Loucy (cell line): ENCODE measurements at regions not wholly inside any gene's neighbourhood (a gene's known extent, or its start where the extent isn't known, plus 50 kb on each side); places are given as distances from the start of the nearest gene placed in this dataset.

Source experiments
- H2AFZ ChIP-seq: fragments of 200-600 bp; sonication (generic); 2 replicates; pipeline ENCODE4 v1.6.0; 2016; ENCODE audit warnings: antibody characterized with exemption, mild to moderate bottlenecking, low read length, moderate library complexity
- H3F3A ChIP-seq: fragments of 200-600 bp; 2 replicates; pipeline ENCODE4 v1.6.0; 2016; ENCODE audit warnings: antibody characterized with exemption, low read depth, mild to moderate bottlenecking
- H3K27me3 ChIP-seq: fragments of 200-600 bp; sonication (generic); 2 replicates; pipeline ENCODE4 v1.6.1; 2014; ENCODE audit warnings: low read length, mild to moderate bottlenecking; ENCODE audit not compliant: insufficient read depth, poor library complexity, severe bottlenecking
- H3K36me3 ChIP-seq: fragments of 200-600 bp; sonication (generic); 2 replicates; pipeline ENCODE4 v1.6.1; 2016; ENCODE audit warnings: low read length; ENCODE audit not compliant: insufficient read depth
- H3K4me1 ChIP-seq: fragments of 200-600 bp; sonication (generic); 2 replicates; pipeline ENCODE4 v1.5.1; 2014; ENCODE audit warnings: low read length, mild to moderate bottlenecking; ENCODE audit not compliant: insufficient read depth, poor library complexity, severe bottlenecking
- H3K4me2 ChIP-seq: fragments of 200-600 bp; sonication (generic); 2 replicates; pipeline ENCODE4 v1.6.0; 2014; ENCODE audit warnings: antibody characterized with exemption, low read length, low read depth, mild to moderate bottlenecking; ENCODE audit not compliant: poor library complexity, severe bottlenecking
- H3K4me3 ChIP-seq: fragments of 200-600 bp; sonication (generic); 2 replicates; pipeline ENCODE4 v1.5.1; 2014; ENCODE audit warnings: low read length, mild to moderate bottlenecking, mixed read lengths; ENCODE audit not compliant: poor library complexity, severe bottlenecking
- H3K79me2 ChIP-seq: fragments of 200-600 bp; sonication (generic); 2 replicates; pipeline ENCODE4 v1.6.1; 2014; ENCODE audit warnings: low read length; ENCODE audit not compliant: insufficient read depth
- H3K9ac ChIP-seq: fragments of 200-600 bp; sonication (generic); 2 replicates; pipeline ENCODE4 v1.6.0; 2014; ENCODE audit warnings: mild to moderate bottlenecking, low read depth, low read length, moderate library complexity; ENCODE audit not compliant: poor library complexity, severe bottlenecking
- H3K9me2 ChIP-seq: fragments of 200-600 bp; sonication (generic); replicated peaks from 2 replicates; pipeline ENCODE4 v1.6.1; 2016; ENCODE audit warnings: low read depth, low read length, mixed read lengths
- H3K9me3 ChIP-seq: fragments of 200-600 bp; sonication (generic); 2 replicates; pipeline ENCODE4 v1.6.1; 2014; ENCODE audit warnings: mild to moderate bottlenecking, antibody characterized with exemption, low read length, low read depth; ENCODE audit not compliant: insufficient read depth
- H4K20me1 ChIP-seq: fragments of 200-600 bp; sonication (generic); 2 replicates; pipeline ENCODE4 v1.6.0; 2014; ENCODE audit warnings: antibody characterized with exemption, low read length, mild to moderate bottlenecking; ENCODE audit not compliant: insufficient read depth, poor library complexity, severe bottlenecking
- CTCF ChIP-seq: fragments of 200-600 bp; sonication (generic); conservative IDR thresholded peaks from 2 replicates; pipeline ENCODE4 v1.5.1; 2014; ENCODE audit warnings: mild to moderate bottlenecking, antibody characterized with exemption, low read length
- EZH2phosphoT487 ChIP-seq: fragments of 200-600 bp; IDR thresholded peaks from 2 replicates; pipeline ENCODE4 v1.6.1; 2018; ENCODE audit warnings: antibody characterized with exemption, mild to moderate bottlenecking, moderate library complexity, borderline replicate concordance

GRCh38 chr16:66128371-66128770, 238.1 kb upstream of the CDH5 start:
- H3K9me3 ChIP-seq = no peaks in the 10 kb centered on the region
- H4K20me1 ChIP-seq = no peaks in the 10 kb centered on the region
- no peaks in the 10 kb centered on the region for H3K79me2 ChIP-seq
- H3K9ac ChIP-seq = no peak overlapping the region
- H3K36me3 ChIP-seq = no peaks in the 10 kb centered on the region
- no peaks in the 10 kb centered on the region for H3F3A ChIP-seq
- TF ChIP-seq CTCF (no peak), EZH2phosphoT487 (no peak)
- H3K4me1 ChIP-seq = no peaks in the 10 kb centered on the region
- no peaks in the 10 kb centered on the region for H3K9me2 ChIP-seq
- H2AFZ ChIP-seq = no peak overlapping the region
- H3K4me3 ChIP-seq = no peak overlapping the region
- no peaks in the 10 kb centered on the region for H3K27me3 ChIP-seq
- no peak overlapping the region for H3K4me2 ChIP-seq

GRCh38 chr16:66127459-66128370, 238.8 kb upstream of the CDH5 start:
- H3K9ac ChIP-seq = no peak overlapping the region
- no peaks in the 10 kb centered on the region for H3F3A ChIP-seq
- H3K9me2 ChIP-seq = no peaks in the 10 kb centered on the region
- no peaks in the 10 kb centered on the region for H3K36me3 ChIP-seq
- H2AFZ ChIP-seq = no peak overlapping the region
- H3K4me2 ChIP-seq = no peak overlapping the region
- TF ChIP-seq CTCF (no peak; the same call in 1 of the 2 replicates), EZH2phosphoT487 (no peak)
- no peaks in the 10 kb centered on the region for H3K79me2 ChIP-seq
- H4K20me1 ChIP-seq = no peaks in the 10 kb centered on the region
- H3K27me3 ChIP-seq = no peaks in the 10 kb centered on the region
- H3K4me1 ChIP-seq = no peaks in the 10 kb centered on the region
- no peak overlapping the region for H3K4me3 ChIP-seq
- no peaks in the 10 kb centered on the region for H3K9me3 ChIP-seq

- Histone ChIP-seq H3K9ac (no peak overlapping the region), H3K9me2 (no peaks in the 10 kb centered on the region), H3K79me2 (no peaks in the 10 kb centered on the region), H3K4me2 (no peak overlapping the region), H3K27me3 (no peaks in the 10 kb centered on the region), H3K4me1 (no peaks in the 10 kb centered on the region), H3F3A (no peaks in the 10 kb centered on the region), H3K36me3 (no peaks in the 10 kb centered on the region), H4K20me1 (no peaks in the 10 kb centered on the region), H3K4me3 (no peak overlapping the region), H3K9me3 (no peaks in the 10 kb centered on the region), H2AFZ (no peak overlapping the region)
- no peak for TF ChIP-seq CTCF
- no peak for TF ChIP-seq EZH2phosphoT487
Observed at GRCh38 chr16:66121466-66121865, 245.0 kb upstream of the CDH5 start.
